ENCODE measurements at regions not wholly inside any gene's neighbourhood (a gene's known extent, or its start where the extent isn't known, plus 50 kb on each side); places are given as distances from the start of the nearest gene placed in this dataset.
"Not testable (repeated sequence)": the region's sequence is repeated elsewhere in the genome, so short reads cannot be mapped to it uniquely, and the experiment has no call there.

- CTCF ChIA-PET = no interaction called here
- no peak for DNase-seq (ENCODE audit: low spot score)
- Mint-ChIP-seq H3K4me3 (no peak overlapping the region), H3K27ac (no peak overlapping the region), H3K36me3 (peaks cover 11% of the 10 kb centered on the region), H3K9me3 (peaks cover 15% of the 10 kb centered on the region), H3K27me3 (ENCODE audit: low read depth) (no peaks in the 10 kb centered on the region), H3K4me1 (peaks cover 8% of the 10 kb centered on the region)
- TF ChIP-seq NFYB (CRISPR knock-in tag; conservative IDR thresholded peaks at IDR 0.05; ENCODE audit: low read depth) (no peak), ESRRA (CRISPR knock-in tag; IDR thresholded peaks at IDR 0.05; ENCODE audit: borderline replicate concordance) (no peak), ZMAT4 (CRISPR knock-in tag; IDR thresholded peaks at IDR 0.05) (no peak), ZSCAN18 (CRISPR knock-in tag; IDR thresholded peaks at IDR 0.05) (no peak), FOXJ3 (CRISPR knock-in tag; IDR thresholded peaks at IDR 0.05; ENCODE audit: borderline replicate concordance) (no peak)
- POLR2A ChIA-PET = no interaction called here
- ATAC-seq = no peak
Observed at GRCh38 chr1:192497214-192497794, 78.3 kb upstream of the RGS1 start.

GRCh38 chr1:192498092-192498491 is 77.5 kb upstream of the RGS1 start:
- CTCF ChIA-PET = not testable (repeated sequence)

GRCh38 chr1:192499061-192499581 is 76.5 kb upstream of the RGS1 start:
- H3K27me3 Mint-ChIP-seq (ENCODE audit: low read depth); H3K27ac Mint-ChIP-seq; H3K4me3 Mint-ChIP-seq; DNase-seq (ENCODE audit: low spot score); H3K4me1 Mint-ChIP-seq; ATAC-seq; POLR2A ChIA-PET; CTCF ChIA-PET: not testable (repeated sequence)
- H3K36me3 Mint-ChIP-seq = peaks cover 11% of the 10 kb centered on the region
- H3K9me3 Mint-ChIP-seq = peaks cover 15% of the 10 kb centered on the region

More at GRCh38 chr1:192498092-192498491, 77.5 kb upstream of the RGS1 start:
- peaks cover 15% of the 10 kb centered on the region for H3K9me3 Mint-ChIP-seq
- ATAC-seq; H3K4me3 Mint-ChIP-seq; H3K4me1 Mint-ChIP-seq; DNase-seq (ENCODE audit: low spot score); H3K27me3 Mint-ChIP-seq (ENCODE audit: low read depth); POLR2A ChIA-PET: not testable (repeated sequence)
- H3K27ac Mint-ChIP-seq = 0 out of 2 replicates have a peak overlapping the region, but pooled peaks have one; percentile 7
- peaks cover 11% of the 10 kb centered on the region for H3K36me3 Mint-ChIP-seq

- H3K27me3 Mint-ChIP-seq (ENCODE audit: low read depth); DNase-seq (ENCODE audit: low spot score); POLR2A ChIA-PET; ATAC-seq; H3K4me1 Mint-ChIP-seq; CTCF ChIA-PET: not testable (repeated sequence)
- H3K9me3 Mint-ChIP-seq = peaks cover 15% of the 10 kb centered on the region
- H3K4me3 Mint-ChIP-seq = peak overlapping the region; percentile 46
- peaks cover 11% of the 10 kb centered on the region for H3K36me3 Mint-ChIP-seq
- H3K27ac Mint-ChIP-seq = 0 out of 2 replicates have a peak overlapping the region, but pooled peaks have one; percentile 45
Observed at GRCh38 chr1:192500541-192500940, 75.0 kb upstream of the RGS1 start.

GRCh38 chr1:192506741-192507155 is 68.8 kb upstream of the RGS1 start:
- no peaks in the 10 kb centered on the region for H3K4me1 Mint-ChIP-seq
- no peak overlapping the region for H3K4me3 Mint-ChIP-seq
- H3K27ac Mint-ChIP-seq = no peak overlapping the region
- no peak for TF ChIP-seq CREB1 (CRISPR knock-in tag; IDR thresholded peaks at IDR 0.05)
- TF ChIP-seq USF2 (CRISPR knock-in tag; IDR thresholded peaks at IDR 0.05) = no peak
- no peak for TF ChIP-seq JAZF1 (CRISPR knock-in tag; IDR thresholded peaks at IDR 0.05)
- TF ChIP-seq HMGA2 (CRISPR knock-in tag; IDR thresholded peaks at IDR 0.05) = no peak
- no peak for TF ChIP-seq PRDM15 (CRISPR knock-in tag; IDR thresholded peaks at IDR 0.05)
- no peak for TF ChIP-seq ZSCAN18 (CRISPR knock-in tag; IDR thresholded peaks at IDR 0.05)
- TF ChIP-seq ESRRA (CRISPR knock-in tag; IDR thresholded peaks at IDR 0.05; ENCODE audit: borderline replicate concordance) = no peak
- no peak for TF ChIP-seq CTCF (IDR thresholded peaks at IDR 0.05)
- TF ChIP-seq NFE2L1 (CRISPR knock-in tag; IDR thresholded peaks at IDR 0.05) = no peak
- no peak for TF ChIP-seq ZNF416 (CRISPR knock-in tag; IDR thresholded peaks at IDR 0.05)
- TF ChIP-seq MAX (CRISPR knock-in tag; IDR thresholded peaks at IDR 0.05) = no peak
- H3K27me3 Mint-ChIP-seq (ENCODE audit: low read depth) = no peaks in the 10 kb centered on the region
- ChIA-PET CTCF (interaction anchor here (1.0 kb wide), 1 partner anchor 127 kb away, joined by 3 read pairs; no protein-coding TSS in a partner anchor), POLR2A (no interaction called here)
- no peaks in the 10 kb centered on the region for H3K9me3 Mint-ChIP-seq
- no peaks in the 10 kb centered on the region for H3K36me3 Mint-ChIP-seq
- DNase-seq (ENCODE audit: low spot score) (no peak), ATAC-seq (peak; percentile 80)

Data from WTC11 (cell line).